ENCODE measurements at regions not wholly inside any gene's neighbourhood (a gene's known extent, or its start where the extent isn't known, plus 50 kb on each side); places are given as distances from the start of the nearest gene placed in this dataset.

- Histone ChIP-seq H3K4me3 (ENCODE audit: low read length, poor library complexity, severe bottlenecking) (no peak overlapping the region), H3K36me3 (ENCODE audit: insufficient read depth, low read length) (no peaks in the 10 kb centered on the region), H3K9me2 (replicated peaks; ENCODE audit: low read depth, low read length) (no peaks in the 10 kb centered on the region), H3K27me3 (ENCODE audit: insufficient read depth, low read length, poor library complexity, severe bottlenecking) (no peaks in the 10 kb centered on the region), H3K4me1 (ENCODE audit: insufficient read depth, low read length, poor library complexity, severe bottlenecking) (no peaks in the 10 kb centered on the region), H3K4me2 (ENCODE audit: low read depth, low read length, poor library complexity, severe bottlenecking) (no peak overlapping the region), H4K20me1 (ENCODE audit: insufficient read depth, low read length, poor library complexity, severe bottlenecking) (no peaks in the 10 kb centered on the region), H3F3A (ENCODE audit: low read depth) (no peaks in the 10 kb centered on the region), H3K79me2 (ENCODE audit: insufficient read depth, low read length) (no peaks in the 10 kb centered on the region), H3K9me3 (ENCODE audit: insufficient read depth, low read depth, low read length) (no peaks in the 10 kb centered on the region), H2AFZ (ENCODE audit: low read length) (no peak overlapping the region), H3K9ac (ENCODE audit: low read depth, low read length, poor library complexity, severe bottlenecking) (no peak overlapping the region)
- TF ChIP-seq EZH2phosphoT487 (IDR thresholded peaks at IDR 0.05; ENCODE audit: borderline replicate concordance), result no peak
- TF ChIP-seq CTCF (conservative IDR thresholded peaks at IDR 0.05; ENCODE audit: low read length), result no peak
Measured at GRCh38 chr2:65564299-65564698, 131.9 kb upstream of the SPRED2 start.

- no peaks in the 10 kb centered on the region for H3K9me2 ChIP-seq (replicated peaks; ENCODE audit: low read depth, low read length)
- no peaks in the 10 kb centered on the region for H4K20me1 ChIP-seq (ENCODE audit: insufficient read depth, low read length, poor library complexity, severe bottlenecking)
- H3K4me1 ChIP-seq (ENCODE audit: insufficient read depth, low read length, poor library complexity, severe bottlenecking), result no peaks in the 10 kb centered on the region
- H3K79me2 ChIP-seq (ENCODE audit: insufficient read depth, low read length), result no peaks in the 10 kb centered on the region
- H3K4me2 ChIP-seq (ENCODE audit: low read depth, low read length, poor library complexity, severe bottlenecking), result no peak overlapping the region
- no peak overlapping the region for H3K4me3 ChIP-seq (ENCODE audit: low read length, poor library complexity, severe bottlenecking)
- H3K27me3 ChIP-seq (ENCODE audit: insufficient read depth, low read length, poor library complexity, severe bottlenecking), result no peaks in the 10 kb centered on the region
- H3K9me3 ChIP-seq (ENCODE audit: insufficient read depth, low read depth, low read length), result no peaks in the 10 kb centered on the region
- no peaks in the 10 kb centered on the region for H3K36me3 ChIP-seq (ENCODE audit: insufficient read depth, low read length)
- no peak overlapping the region for H2AFZ ChIP-seq (ENCODE audit: low read length)
- TF ChIP-seq CTCF (conservative IDR thresholded peaks at IDR 0.05; ENCODE audit: low read length) (no peak), EZH2phosphoT487 (IDR thresholded peaks at IDR 0.05; ENCODE audit: borderline replicate concordance) (no peak)
- H3F3A ChIP-seq (ENCODE audit: low read depth), result no peaks in the 10 kb centered on the region
- H3K9ac ChIP-seq (ENCODE audit: low read depth, low read length, poor library complexity, severe bottlenecking), result no peak overlapping the region
Measured at GRCh38 chr2:65562890-65563289, 130.5 kb upstream of the SPRED2 start.

- Histone ChIP-seq H3K36me3 (ENCODE audit: insufficient read depth, low read length) (no peaks in the 10 kb centered on the region), H3K9me2 (replicated peaks; ENCODE audit: low read depth, low read length) (no peaks in the 10 kb centered on the region), H3K4me2 (ENCODE audit: low read depth, low read length, poor library complexity, severe bottlenecking) (no peak overlapping the region), H3K79me2 (ENCODE audit: insufficient read depth, low read length) (no peaks in the 10 kb centered on the region), H3K27me3 (ENCODE audit: insufficient read depth, low read length, poor library complexity, severe bottlenecking) (no peaks in the 10 kb centered on the region), H3K9me3 (ENCODE audit: insufficient read depth, low read depth, low read length) (no peaks in the 10 kb centered on the region), H2AFZ (ENCODE audit: low read length) (no peak overlapping the region), H3K4me3 (ENCODE audit: low read length, poor library complexity, severe bottlenecking) (no peak overlapping the region), H3K9ac (ENCODE audit: low read depth, low read length, poor library complexity, severe bottlenecking) (no peak overlapping the region), H3F3A (ENCODE audit: low read depth) (no peaks in the 10 kb centered on the region), H3K4me1 (ENCODE audit: insufficient read depth, low read length, poor library complexity, severe bottlenecking) (no peaks in the 10 kb centered on the region), H4K20me1 (ENCODE audit: insufficient read depth, low read length, poor library complexity, severe bottlenecking) (no peaks in the 10 kb centered on the region)
- TF ChIP-seq EZH2phosphoT487 (IDR thresholded peaks at IDR 0.05; ENCODE audit: borderline replicate concordance), result no peak
- no peak for TF ChIP-seq CTCF (conservative IDR thresholded peaks at IDR 0.05; ENCODE audit: low read length)
Measured at GRCh38 chr2:65558743-65559142, 126.3 kb upstream of the SPRED2 start.

Measured in Loucy (cell line).